ENCODE measurements at regions not wholly inside any gene's neighbourhood (a gene's known extent, or its start where the extent isn't known, plus 50 kb on each side); places are given as distances from the start of the nearest gene placed in this dataset.
"Not testable (repeated sequence)": the region's sequence is repeated elsewhere in the genome, so short reads cannot be mapped to it uniquely, and the experiment has no call there.

GRCh38 chr9:40913096-40913719 lies 215.3 kb downstream of the FOXD4L6 start:
- Histone ChIP-seq H3F3A (replicated peaks; ENCODE audit: insufficient read depth) (no peaks in the 10 kb centered on the region), H3K27me3 (ENCODE audit: insufficient read depth) (no peaks in the 10 kb centered on the region), H3K36me3 (replicated peaks in 1 of 2; ENCODE audit: control insufficient read depth in 1 of 2, insufficient read depth in 2 of 2, low read length in 1 of 2) (no peaks in the 10 kb centered on the region), H2AFZ (ENCODE audit: low read depth) (no peak overlapping the region), H3K4me2 (no peak overlapping the region), H3K27ac (ENCODE audit: low read depth in 2 of 2, low read length in 1 of 2) (no peak overlapping the region), H3K4me1 (ENCODE audit: control insufficient read depth in 1 of 2, insufficient read depth in 2 of 2, low read depth in 1 of 2, low read length in 1 of 2) (no peaks in the 10 kb centered on the region), H3K79me2 (ENCODE audit: insufficient read depth) (no peaks in the 10 kb centered on the region), H3K9ac (no peak overlapping the region), H4K20me1 (ENCODE audit: insufficient read depth) (no peaks in the 10 kb centered on the region), H3K9me3 (no peaks in the 10 kb centered on the region; the same call in 1 of the 2 replicates), H3K4me3 (ENCODE audit: low read depth in 2 of 2, low read length in 1 of 2) (no peak overlapping the region), H3K9me2 (no peaks in the 10 kb centered on the region)
- WGBS (ENCODE audit: low lambda C conversion rate): 42% methylated on average over 11 of the region's 11 CpGs
- ChIA-PET CTCF (no interaction called here), POLR2A (no interaction called here)
- DNase-seq: no peak
- no peak for TF ChIP-seq RAD21 (IDR thresholded peaks at IDR 0.05; ENCODE audit: low read length)
- TF ChIP-seq REST (IDR thresholded peaks at IDR 0.05; ENCODE audit: low read depth, low read length): no peak
- no peak for TF ChIP-seq FOSL2 (IDR thresholded peaks at IDR 0.05; ENCODE audit: borderline replicate concordance, low read depth)
- no peak for TF ChIP-seq USF1 (IDR thresholded peaks at IDR 0.05; ENCODE audit: borderline replicate concordance, low read depth)
- TF ChIP-seq, protein P1, sequence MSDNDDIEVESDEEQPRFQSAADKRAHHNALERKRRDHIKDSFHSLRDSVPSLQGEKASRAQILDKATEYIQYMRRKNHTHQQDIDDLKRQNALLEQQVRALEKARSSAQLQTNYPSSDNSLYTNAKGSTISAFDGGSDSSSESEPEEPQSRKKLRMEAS (IDR thresholded peaks at IDR 0.05; ENCODE audit: low read depth): no peak
- no peak for TF ChIP-seq FOXM1 (IDR thresholded peaks at IDR 0.05; ENCODE audit: low read depth)
- no peak for TF ChIP-seq PBX3 (IDR thresholded peaks at IDR 0.05)
- TF ChIP-seq ELF1 (IDR thresholded peaks at IDR 0.05): no peak
- TF ChIP-seq GATA2 (CRISPR knock-in tag; IDR thresholded peaks at IDR 0.05): no peak
- TF ChIP-seq CHD2 (IDR thresholded peaks at IDR 0.05; ENCODE audit: low read length, partially characterized antibody): no peak
- no peak for TF ChIP-seq RFX5 (IDR thresholded peaks at IDR 0.05; ENCODE audit: low read length)
- TF ChIP-seq RXRA (IDR thresholded peaks at IDR 0.05; ENCODE audit: borderline replicate concordance, low read depth): no peak
- TF ChIP-seq NFIC (IDR thresholded peaks at IDR 0.05; ENCODE audit: borderline replicate concordance): no peak
- no peak for TF ChIP-seq JUND (IDR thresholded peaks at IDR 0.05)
- TF ChIP-seq IRF3 (IDR thresholded peaks at IDR 0.05; ENCODE audit: low read depth, low read length): no peak
- no peak for TF ChIP-seq POLR2AphosphoS5 (IDR thresholded peaks at IDR 0.05; ENCODE audit: low read depth, low read length)
- TF ChIP-seq YY1 (IDR thresholded peaks at IDR 0.05; ENCODE audit: low read depth): no peak
- no peak for TF ChIP-seq MEF2A (IDR thresholded peaks at IDR 0.05; ENCODE audit: borderline replicate concordance, low read depth)

DNA sequence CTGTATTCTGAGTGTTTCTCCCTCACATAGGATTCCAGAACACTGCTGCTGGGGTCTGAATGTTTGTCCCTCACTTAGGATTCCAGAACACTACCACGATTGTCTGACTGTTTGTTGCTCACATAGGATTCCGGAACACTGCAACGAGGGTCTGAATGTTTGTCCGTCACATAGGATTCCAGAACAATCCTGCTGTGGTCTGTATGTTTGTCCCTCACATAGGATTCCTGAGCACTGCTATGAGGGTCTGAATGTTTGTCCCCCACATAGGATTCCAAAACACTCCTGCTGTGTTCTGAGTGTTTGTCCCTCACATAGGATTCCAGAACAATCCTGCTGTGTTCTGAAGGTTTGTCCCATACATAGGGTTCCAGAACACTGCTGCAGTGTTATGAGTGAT lies 215.8 kb downstream of the FOXD4L6 start:
- H3K79me2 ChIP-seq (ENCODE audit: insufficient read depth); H3K9me2 ChIP-seq; H3K4me1 ChIP-seq (ENCODE audit: control insufficient read depth in 1 of 2, insufficient read depth in 2 of 2, low read depth in 1 of 2, low read length in 1 of 2); H3K27ac ChIP-seq (ENCODE audit: low read depth in 2 of 2, low read length in 1 of 2); H3F3A ChIP-seq (replicated peaks; ENCODE audit: insufficient read depth); H3K4me3 ChIP-seq (ENCODE audit: low read depth in 2 of 2, low read length in 1 of 2); H4K20me1 ChIP-seq (ENCODE audit: insufficient read depth); POLR2A ChIA-PET; H3K9me3 ChIP-seq; H3K27me3 ChIP-seq (ENCODE audit: insufficient read depth); H2AFZ ChIP-seq (ENCODE audit: low read depth); H3K9ac ChIP-seq; H3K4me2 ChIP-seq; DNase-seq; CTCF ChIA-PET; H3K36me3 ChIP-seq (replicated peaks in 1 of 2; ENCODE audit: control insufficient read depth in 1 of 2, insufficient read depth in 2 of 2, low read length in 1 of 2): not testable (repeated sequence)
- 53% methylated on average over 4 of the region's 4 CpGs for WGBS (ENCODE audit: low lambda C conversion rate)
